NCI-H526 (cell line): ENCODE measurements at regions not wholly inside any gene's neighbourhood (a gene's known extent, or its start where the extent isn't known, plus 50 kb on each side); places are given as distances from the start of the nearest gene placed in this dataset.

Experiments
- DNase-seq, 2 experiments: peaks; one replicate each; lab custom pipeline; 2025; lab: John Stamatoyannopoulos, UW

- DNase-seq, result no peak
Measured at GRCh38 chr3:145815707-145816413, 345.1 kb downstream of the PLOD2 start.

- no peak for DNase-seq
Measured at GRCh38 chr3:145817870-145818483, 343.0 kb downstream of the PLOD2 start.

- DNase-seq, result no peak
Measured at GRCh38 chr3:145820170-145820569, 340.8 kb downstream of the PLOD2 start.

- no peak for DNase-seq
Measured at GRCh38 chr3:145842294-145842902, 318.6 kb downstream of the PLOD2 start.

GRCh38 chr3:145843561-145843960 is 317.4 kb downstream of the PLOD2 start:
- no peak for DNase-seq

GRCh38 chr3:145849115-145849514 is 311.9 kb downstream of the PLOD2 start:
- no peak for DNase-seq

GRCh38 chr3:145854499-145854898 is 306.5 kb downstream of the PLOD2 start:
- DNase-seq, result no peak

- DNase-seq, result no peak
Measured at GRCh38 chr3:145857956-145858355, 303.0 kb downstream of the PLOD2 start.

GRCh38 chr3:145864336-145864735 is 296.6 kb downstream of the PLOD2 start:
- no peak for DNase-seq

GRCh38 chr3:145865399-145866018 is 295.5 kb downstream of the PLOD2 start:
- no peak for DNase-seq

GRCh38 chr3:145869958-145870357 is 291.0 kb downstream of the PLOD2 start:
- no peak for DNase-seq

- DNase-seq, result no peak
Measured at GRCh38 chr3:145882436-145882835, 278.5 kb downstream of the PLOD2 start.

GRCh38 chr3:145889730-145890129 is 271.3 kb downstream of the PLOD2 start:
- no peak for DNase-seq

GRCh38 chr3:145892869-145893268 is 268.1 kb downstream of the PLOD2 start:
- DNase-seq, result no peak

- DNase-seq, result no peak
Measured at GRCh38 chr3:145893331-145893730, 267.7 kb downstream of the PLOD2 start.

GRCh38 chr3:145898487-145898886 is 262.5 kb downstream of the PLOD2 start:
- DNase-seq, result no peak

GRCh38 chr3:145899241-145899640 is 261.7 kb downstream of the PLOD2 start:
- no peak for DNase-seq

GRCh38 chr3:145900056-145900829 is 260.7 kb downstream of the PLOD2 start:
- DNase-seq, result no peak

- no peak for DNase-seq
Measured at GRCh38 chr3:145902166-145902565, 258.8 kb downstream of the PLOD2 start.

GRCh38 chr3:145903472-145904013 is 257.4 kb downstream of the PLOD2 start:
- DNase-seq, result no peak

- DNase-seq, result no peak
Measured at GRCh38 chr3:145904138-145904537, 256.8 kb downstream of the PLOD2 start.

- DNase-seq, result no peak
Measured at GRCh38 chr3:145906301-145906700, 254.7 kb downstream of the PLOD2 start.
